ENCODE measurements at regions not wholly inside any gene's neighbourhood (a gene's known extent, or its start where the extent isn't known, plus 50 kb on each side); places are given as distances from the start of the nearest gene placed in this dataset.

DNA sequence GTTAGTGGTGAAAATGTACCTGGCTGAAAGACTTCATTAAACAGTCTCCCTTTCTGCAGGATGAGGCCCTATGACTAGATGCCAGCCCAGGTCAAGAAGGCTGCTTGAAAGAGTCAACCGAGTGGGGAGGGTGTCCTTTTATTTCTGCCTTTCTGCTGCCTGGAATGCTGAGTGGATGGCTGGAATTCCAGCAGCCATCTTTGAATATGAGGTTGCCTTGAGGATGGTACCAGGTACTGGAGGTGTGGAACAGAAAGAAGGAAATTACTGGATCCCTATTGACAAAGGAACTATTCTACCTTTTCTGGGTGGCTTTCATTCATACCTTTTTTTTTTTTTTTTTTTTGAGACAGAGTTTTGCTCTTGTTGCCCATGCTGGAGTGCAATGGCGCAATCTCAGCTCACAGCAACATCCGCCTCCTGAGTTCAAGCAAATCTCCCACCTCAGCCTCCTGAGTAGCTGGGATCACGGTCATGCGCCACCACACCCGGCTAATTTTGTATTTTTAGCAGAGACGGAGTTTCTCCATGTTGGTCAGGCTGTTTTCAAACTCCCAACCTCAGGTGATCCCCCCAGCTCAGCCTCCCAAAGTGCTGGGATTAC is 89.5 kb upstream of the SLC22A11 start:
- H3K27me3 ChIP-seq = peaks cover 10% of the 10 kb centered on the region
- H3F3A ChIP-seq (ENCODE audit: low read depth) = no peaks in the 10 kb centered on the region
- no peaks in the 10 kb centered on the region for H3K9me3 ChIP-seq (ENCODE audit: low read depth)
- TF ChIP-seq EZH2 (IDR thresholded peaks at IDR 0.05) (no peak), EZH2phosphoT487 (IDR thresholded peaks at IDR 0.05) (no peak)
- TF ChIP-seq, protein P1, sequence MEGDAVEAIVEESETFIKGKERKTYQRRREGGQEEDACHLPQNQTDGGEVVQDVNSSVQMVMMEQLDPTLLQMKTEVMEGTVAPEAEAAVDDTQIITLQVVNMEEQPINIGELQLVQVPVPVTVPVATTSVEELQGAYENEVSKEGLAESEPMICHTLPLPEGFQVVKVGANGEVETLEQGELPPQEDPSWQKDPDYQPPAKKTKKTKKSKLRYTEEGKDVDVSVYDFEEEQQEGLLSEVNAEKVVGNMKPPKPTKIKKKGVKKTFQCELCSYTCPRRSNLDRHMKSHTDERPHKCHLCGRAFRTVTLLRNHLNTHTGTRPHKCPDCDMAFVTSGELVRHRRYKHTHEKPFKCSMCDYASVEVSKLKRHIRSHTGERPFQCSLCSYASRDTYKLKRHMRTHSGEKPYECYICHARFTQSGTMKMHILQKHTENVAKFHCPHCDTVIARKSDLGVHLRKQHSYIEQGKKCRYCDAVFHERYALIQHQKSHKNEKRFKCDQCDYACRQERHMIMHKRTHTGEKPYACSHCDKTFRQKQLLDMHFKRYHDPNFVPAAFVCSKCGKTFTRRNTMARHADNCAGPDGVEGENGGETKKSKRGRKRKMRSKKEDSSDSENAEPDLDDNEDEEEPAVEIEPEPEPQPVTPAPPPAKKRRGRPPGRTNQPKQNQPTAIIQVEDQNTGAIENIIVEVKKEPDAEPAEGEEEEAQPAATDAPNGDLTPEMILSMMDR (IDR thresholded peaks at IDR 0.05) = no peak
- no peaks in the 10 kb centered on the region for H4K20me1 ChIP-seq (ENCODE audit: low read depth)
- H3K27ac ChIP-seq = no peak overlapping the region
- H3K36me3 ChIP-seq = no peaks in the 10 kb centered on the region
- H3K4me3 ChIP-seq = no peak overlapping the region
- no peaks in the 10 kb centered on the region for H3K79me2 ChIP-seq (ENCODE audit: low read depth)
- H3K4me1 ChIP-seq = no peaks in the 10 kb centered on the region
- peaks cover 5% of the 10 kb centered on the region for H3K9me3 Mint-ChIP-seq
- DNase-seq (ENCODE audit: low spot score) = no peak
- no peak overlapping the region for H3K4me3 Mint-ChIP-seq
- H3K36me3 Mint-ChIP-seq = no peaks in the 10 kb centered on the region
- H3K4me1 Mint-ChIP-seq = no peaks in the 10 kb centered on the region
- H3K27me3 Mint-ChIP-seq (ENCODE audit: insufficient read depth, low read depth) = peaks cover 5% of the 10 kb centered on the region
- no peak overlapping the region for H2AFZ ChIP-seq (replicated peaks)
- H3K27ac Mint-ChIP-seq = no peak overlapping the region
- H3K4me2 ChIP-seq = no peak overlapping the region
- H3K9ac ChIP-seq = no peak overlapping the region

DNA sequence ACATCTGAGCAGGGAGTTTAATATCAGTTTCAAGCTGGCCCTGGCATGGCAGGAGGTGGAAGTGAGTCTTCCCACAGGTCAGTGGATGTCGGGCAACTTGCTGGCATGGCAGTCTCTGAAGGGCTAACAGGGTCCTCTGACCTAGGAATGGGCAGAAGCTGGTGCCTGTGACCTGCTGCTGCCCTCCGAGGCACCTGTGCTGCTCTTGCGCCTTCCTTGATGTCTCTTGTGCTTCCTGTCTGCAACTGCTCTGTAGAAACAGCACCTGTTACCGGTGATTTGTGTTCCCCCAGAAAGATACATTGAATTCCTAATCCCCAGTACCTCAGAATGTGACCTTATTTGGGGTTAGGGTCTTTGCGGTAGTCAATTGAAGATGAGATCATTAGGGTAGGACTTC is 86.5 kb upstream of the SLC22A11 start:
- no peak overlapping the region for H3K4me3 Mint-ChIP-seq

DNA sequence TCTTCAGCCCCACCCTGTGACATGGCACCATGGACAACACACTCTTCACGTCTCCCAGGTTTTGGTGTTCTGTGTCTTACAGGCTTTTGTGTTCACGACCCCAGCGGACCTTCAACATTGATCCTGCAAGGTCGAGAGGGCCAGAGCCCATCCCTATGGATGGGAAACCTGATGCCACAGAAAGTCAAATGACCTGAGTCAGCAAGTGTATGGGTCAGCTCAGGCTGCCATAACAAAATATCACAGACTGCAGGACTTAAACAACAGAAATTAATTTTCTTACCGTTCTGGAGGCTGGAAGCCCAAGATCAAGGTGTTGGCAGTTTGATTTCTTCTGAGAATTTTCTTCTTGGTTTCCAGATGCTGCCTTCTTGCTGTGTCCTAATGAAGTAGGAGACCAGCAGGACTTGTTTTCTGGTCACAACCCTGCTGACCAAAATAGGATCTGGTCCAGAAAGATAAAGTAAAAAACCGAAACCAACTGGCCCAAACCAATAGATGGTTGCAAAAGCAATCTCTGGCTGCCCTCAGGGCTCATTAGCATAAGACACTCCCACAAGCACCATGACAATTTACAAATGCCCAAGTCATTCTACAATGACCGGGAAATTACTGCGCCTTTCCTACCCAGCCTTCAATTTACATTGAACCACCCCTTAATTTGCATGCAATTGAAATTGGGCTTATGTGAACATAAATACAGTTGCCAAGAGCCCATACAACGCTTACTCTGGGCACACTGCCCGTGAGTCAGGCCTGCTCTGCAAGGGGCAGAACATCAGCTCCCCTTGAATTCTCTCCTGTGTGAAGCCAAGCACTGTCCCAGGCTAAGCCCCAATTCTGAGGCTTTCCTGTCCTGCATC is 82.9 kb upstream of the SLC22A11 start:
- peaks cover 10% of the 10 kb centered on the region for H3K27me3 ChIP-seq
- H3K4me3 Mint-ChIP-seq = no peak overlapping the region
- H3K9me3 ChIP-seq (ENCODE audit: low read depth) = no peaks in the 10 kb centered on the region
- H3K79me2 ChIP-seq (ENCODE audit: low read depth) = no peaks in the 10 kb centered on the region
- TF ChIP-seq EZH2phosphoT487 (IDR thresholded peaks at IDR 0.05) = no peak
- TF ChIP-seq, protein P1 (IDR thresholded peaks at IDR 0.05) = no peak
- TF ChIP-seq EZH2 (IDR thresholded peaks at IDR 0.05) = no peak
- H2AFZ ChIP-seq (replicated peaks) = no peak overlapping the region
- peaks cover 13% of the 10 kb centered on the region for H3K27me3 Mint-ChIP-seq (ENCODE audit: insufficient read depth, low read depth)
- H3K9ac ChIP-seq = no peak overlapping the region
- H3K27ac Mint-ChIP-seq = no peak overlapping the region
- H3K4me1 Mint-ChIP-seq = peaks cover 6% of the 10 kb centered on the region
- no peak overlapping the region for H3K4me3 ChIP-seq
- no peaks in the 10 kb centered on the region for H3K36me3 ChIP-seq
- H3K36me3 Mint-ChIP-seq = no peaks in the 10 kb centered on the region
- H3K4me2 ChIP-seq = no peak overlapping the region
- no peaks in the 10 kb centered on the region for H3K4me1 ChIP-seq
- no peaks in the 10 kb centered on the region for H4K20me1 ChIP-seq (ENCODE audit: low read depth)
- DNase-seq (ENCODE audit: low spot score) = no peak
- H3K9me3 Mint-ChIP-seq = peaks cover 5% of the 10 kb centered on the region
- no peaks in the 10 kb centered on the region for H3F3A ChIP-seq (ENCODE audit: low read depth)
- no peak overlapping the region for H3K27ac ChIP-seq

More for the DNA sequence above, 86.5 kb upstream of the SLC22A11 start:
- TF ChIP-seq, protein P1 (IDR thresholded peaks at IDR 0.05) = no peak
- no peak for TF ChIP-seq EZH2phosphoT487 (IDR thresholded peaks at IDR 0.05)
- TF ChIP-seq EZH2 (IDR thresholded peaks at IDR 0.05) = no peak
- Histone ChIP-seq H4K20me1 (ENCODE audit: low read depth) (no peaks in the 10 kb centered on the region), H3K36me3 (no peaks in the 10 kb centered on the region), H3K4me3 (no peak overlapping the region), H3K4me2 (no peak overlapping the region), H3F3A (ENCODE audit: low read depth) (no peaks in the 10 kb centered on the region), H3K27me3 (peaks cover 10% of the 10 kb centered on the region), H3K4me1 (no peaks in the 10 kb centered on the region), H3K9ac (no peak overlapping the region), H3K79me2 (ENCODE audit: low read depth) (no peaks in the 10 kb centered on the region), H2AFZ (replicated peaks) (no peak overlapping the region), H3K9me3 (ENCODE audit: low read depth) (no peaks in the 10 kb centered on the region), H3K27ac (no peak overlapping the region)
- Mint-ChIP-seq H3K36me3 (no peaks in the 10 kb centered on the region), H3K9me3 (peaks cover 5% of the 10 kb centered on the region), H3K27ac (no peak overlapping the region), H3K27me3 (ENCODE audit: insufficient read depth, low read depth) (peaks cover 11% of the 10 kb centered on the region), H3K4me1 (peaks cover 2% of the 10 kb centered on the region)
- no peak for DNase-seq (ENCODE audit: low spot score)
